Activated CD8-positive, alpha-beta T cell treated with anti-CD3 and anti-CD28 coated beads for 36 hours (primary cell): ENCODE measurements at regions not wholly inside any gene's neighbourhood (a gene's known extent, or its start where the extent isn't known, plus 50 kb on each side); places are given as distances from the start of the nearest gene placed in this dataset.

Experiments used
- ATAC-seq: fragments of 200-7000 bp; cut with Tn5 transposase; one replicate; pipeline ENCODE4 v1.10.0; 2021; ENCODE audit warnings: mild to moderate bottlenecking, moderate library complexity
- CTCF ChIA-PET: fragments of 350-600 bp; sonication (Branson Sonifier 250); formaldehyde crosslinking; loops from one replicate; lab custom pipeline; 2021; ENCODE audit warnings: antibody characterized with exemption; lab: Charles Lee
- POLR2A ChIA-PET: fragments of 350-600 bp; sonication (Branson Sonifier 250); formaldehyde crosslinking; loops from one replicate; lab custom pipeline; 2021; ENCODE audit warnings: antibody characterized with exemption; lab: Charles Lee
- DNase-seq: peaks from one replicate; pipeline ENCODE4 v3.0.0-alpha.2; 2020
- H3K27ac Mint-ChIP-seq: one replicate; pipeline ENCODE4 v1.8.0; 2021; ENCODE audit warnings: mild to moderate bottlenecking, mixed read lengths
- H3K27me3 Mint-ChIP-seq: one replicate; pipeline ENCODE4 v1.8.0; 2021; ENCODE audit warnings: mixed read lengths
- H3K36me3 Mint-ChIP-seq: one replicate; pipeline ENCODE4 v1.8.0; 2021; ENCODE audit warnings: low read depth, mixed read lengths
- H3K4me1 Mint-ChIP-seq: one replicate; pipeline ENCODE4 v1.8.0; 2021; ENCODE audit warnings: low read depth, mixed read lengths
- H3K4me3 Mint-ChIP-seq: one replicate; pipeline ENCODE4 v1.8.0; 2021; ENCODE audit warnings: mild to moderate bottlenecking, moderate library complexity, mixed read lengths
- H3K9me3 Mint-ChIP-seq: one replicate; pipeline ENCODE4 v1.8.0; 2021; ENCODE audit warnings: mixed read lengths
- CTCF ChIP-seq: fragments of 200-600 bp; IDR thresholded peaks from one replicate; pipeline ENCODE4 v1.8.0; 2022; ENCODE audit warnings: antibody characterized with exemption, mild to moderate bottlenecking
- intact Hi-C: fragments of 100-400 bp; cut with micrococcal nuclease; formaldehyde crosslinking; loops from one replicate; pipeline ENCODE4 v1.10.0; 2022

- intact Hi-C loops: no loop called here
- no peak for TF ChIP-seq CTCF
- POLR2A ChIA-PET: no interaction called here
- Mint-ChIP-seq H3K27ac (no peak overlapping the region), H3K27me3 (peaks cover 14% of the 10 kb centered on the region), H3K36me3 (no peaks in the 10 kb centered on the region), H3K4me1 (no peaks in the 10 kb centered on the region), H3K4me3 (no peak overlapping the region), H3K9me3 (no peaks in the 10 kb centered on the region)
- ATAC-seq (no peak), DNase-seq (no peak)
- CTCF ChIA-PET: no interaction called here
Measured at GRCh38 chr1:87263281-87263680, 65.4 kb upstream of the LMO4 start.

- CTCF ChIA-PET: interaction anchor here (0.9 kb wide), 1 partner anchor 61 kb away, joined by 3 read pairs; no protein-coding TSS in a partner anchor
- no peak for TF ChIP-seq CTCF
- intact Hi-C loops: no loop called here
- H3K9me3 Mint-ChIP-seq: no peaks in the 10 kb centered on the region
- H3K27ac Mint-ChIP-seq: no peak overlapping the region
- no peak overlapping the region for H3K4me3 Mint-ChIP-seq
- H3K4me1 Mint-ChIP-seq: no peaks in the 10 kb centered on the region
- no peaks in the 10 kb centered on the region for H3K36me3 Mint-ChIP-seq
- peaks cover 10% of the 10 kb centered on the region for H3K27me3 Mint-ChIP-seq
- ATAC-seq (no peak), DNase-seq (no peak)
- POLR2A ChIA-PET: no interaction called here
Measured at GRCh38 chr1:87263785-87264184, 64.9 kb upstream of the LMO4 start.

GRCh38 chr1:87264976-87265375 is 63.7 kb upstream of the LMO4 start:
- H3K36me3 Mint-ChIP-seq: no peaks in the 10 kb centered on the region
- no peaks in the 10 kb centered on the region for H3K4me1 Mint-ChIP-seq
- H3K9me3 Mint-ChIP-seq: no peaks in the 10 kb centered on the region
- TF ChIP-seq CTCF: no peak
- H3K4me3 Mint-ChIP-seq: no peak overlapping the region
- no peak overlapping the region for H3K27ac Mint-ChIP-seq
- ATAC-seq (no peak), DNase-seq (no peak)
- CTCF ChIA-PET: interaction anchor here (1.4 kb wide), 1 partner anchor 28 kb away, joined by 4 read pairs; no protein-coding TSS in a partner anchor
- intact Hi-C loops: no loop called here
- POLR2A ChIA-PET: no interaction called here
- H3K27me3 Mint-ChIP-seq: peaks cover 8% of the 10 kb centered on the region

- Mint-ChIP-seq H3K27me3 (peaks cover 8% of the 10 kb centered on the region), H3K27ac (no peak overlapping the region), H3K36me3 (no peaks in the 10 kb centered on the region), H3K4me3 (no peak overlapping the region), H3K4me1 (no peaks in the 10 kb centered on the region), H3K9me3 (no peaks in the 10 kb centered on the region)
- ChIA-PET POLR2A (no interaction called here), CTCF (no interaction called here)
- ATAC-seq (no peak), DNase-seq (no peak)
- intact Hi-C loops: no loop called here
- no peak for TF ChIP-seq CTCF
Measured at GRCh38 chr1:87265786-87266185, 62.9 kb upstream of the LMO4 start.

- H3K4me1 Mint-ChIP-seq: no peaks in the 10 kb centered on the region
- no peak for DNase-seq
- no peaks in the 10 kb centered on the region for H3K36me3 Mint-ChIP-seq
- CTCF ChIA-PET: no interaction called here
- no peak for ATAC-seq
- peaks cover 10% of the 10 kb centered on the region for H3K27me3 Mint-ChIP-seq
- no peak overlapping the region for H3K4me3 Mint-ChIP-seq
- TF ChIP-seq CTCF: no peak
- no peak overlapping the region for H3K27ac Mint-ChIP-seq
- no peaks in the 10 kb centered on the region for H3K9me3 Mint-ChIP-seq
- intact Hi-C loops: no loop called here
- POLR2A ChIA-PET: no interaction called here
Measured at GRCh38 chr1:87268111-87268510, 60.6 kb upstream of the LMO4 start.
